ENCODE measurements at regions not wholly inside any gene's neighbourhood (a gene's known extent, or its start where the extent isn't known, plus 50 kb on each side); places are given as distances from the start of the nearest gene placed in this dataset.
"Not testable (repeated sequence)": the region's sequence is repeated elsewhere in the genome, so short reads cannot be mapped to it uniquely, and the experiment has no call there.

- no peak for DNase-seq
These were observed 204.8 kb upstream of the GALNT2 start for GRCh38 chr1:229862017-229862774.

- no peak for DNase-seq
These were observed 203.1 kb upstream of the GALNT2 start for GRCh38 chr1:229863651-229864545.

- no peak for DNase-seq
These were observed 202.3 kb upstream of the GALNT2 start for GRCh38 chr1:229864686-229865230.

GRCh38 chr1:229865321-229865720 is 201.7 kb upstream of the GALNT2 start:
- DNase-seq, result not testable (repeated sequence)

GRCh38 chr1:229867726-229868125 is 199.3 kb upstream of the GALNT2 start:
- DNase-seq, result no peak

GRCh38 chr1:229869240-229869639 is 197.8 kb upstream of the GALNT2 start:
- DNase-seq, result no peak

GRCh38 chr1:229869687-229870086 is 197.4 kb upstream of the GALNT2 start:
- DNase-seq, result no peak

- DNase-seq, result no peak
These were observed 196.7 kb upstream of the GALNT2 start for GRCh38 chr1:229870381-229870780.

- DNase-seq, result no peak
These were observed 195.9 kb upstream of the GALNT2 start for GRCh38 chr1:229871078-229871676.

GRCh38 chr1:229874136-229874535 is 192.9 kb upstream of the GALNT2 start:
- DNase-seq, result no peak

- DNase-seq, result no peak
These were observed 192.4 kb upstream of the GALNT2 start for GRCh38 chr1:229874609-229875008.

- DNase-seq, result no peak
These were observed 192.0 kb upstream of the GALNT2 start for GRCh38 chr1:229875086-229875485.

- DNase-seq, result no peak
These were observed 187.3 kb upstream of the GALNT2 start for GRCh38 chr1:229879746-229880145.

- DNase-seq, result no peak
These were observed 186.5 kb upstream of the GALNT2 start for GRCh38 chr1:229880271-229881170.

GRCh38 chr1:229882621-229883020 is 184.4 kb upstream of the GALNT2 start:
- DNase-seq, result no peak

- no peak for DNase-seq
These were observed 183.4 kb upstream of the GALNT2 start for GRCh38 chr1:229883504-229884200.

GRCh38 chr1:229884765-229885164 is 182.3 kb upstream of the GALNT2 start:
- no peak for DNase-seq

GRCh38 chr1:229885568-229886495 is 181.2 kb upstream of the GALNT2 start:
- DNase-seq, result no peak

GRCh38 chr1:229886636-229887035 is 180.4 kb upstream of the GALNT2 start:
- DNase-seq, result no peak

- no peak for DNase-seq
These were observed 179.8 kb upstream of the GALNT2 start for GRCh38 chr1:229887043-229887822.

Measured in CD4-positive, alpha-beta T cell treated with Interleukin-6 for 4 hours (primary cell).